Stimulated activated CD8-positive, alpha-beta memory T cell treated with anti-CD3 and anti-CD28 coated beads, Interleukin-7, amount 100 ng/mL, for 48 hours (primary cell): ENCODE measurements at regions not wholly inside any gene's neighbourhood (a gene's known extent, or its start where the extent isn't known, plus 50 kb on each side); places are given as distances from the start of the nearest gene placed in this dataset.

Experiments
- DNase-seq, 2 donors: peaks; one replicate each; pipeline ENCODE4 v3.0.0-alpha.2; 2020; ENCODE audit warnings: low read depth in 1 of 2; ENCODE audit errors: extremely low read depth in 1 of 2

DNA sequence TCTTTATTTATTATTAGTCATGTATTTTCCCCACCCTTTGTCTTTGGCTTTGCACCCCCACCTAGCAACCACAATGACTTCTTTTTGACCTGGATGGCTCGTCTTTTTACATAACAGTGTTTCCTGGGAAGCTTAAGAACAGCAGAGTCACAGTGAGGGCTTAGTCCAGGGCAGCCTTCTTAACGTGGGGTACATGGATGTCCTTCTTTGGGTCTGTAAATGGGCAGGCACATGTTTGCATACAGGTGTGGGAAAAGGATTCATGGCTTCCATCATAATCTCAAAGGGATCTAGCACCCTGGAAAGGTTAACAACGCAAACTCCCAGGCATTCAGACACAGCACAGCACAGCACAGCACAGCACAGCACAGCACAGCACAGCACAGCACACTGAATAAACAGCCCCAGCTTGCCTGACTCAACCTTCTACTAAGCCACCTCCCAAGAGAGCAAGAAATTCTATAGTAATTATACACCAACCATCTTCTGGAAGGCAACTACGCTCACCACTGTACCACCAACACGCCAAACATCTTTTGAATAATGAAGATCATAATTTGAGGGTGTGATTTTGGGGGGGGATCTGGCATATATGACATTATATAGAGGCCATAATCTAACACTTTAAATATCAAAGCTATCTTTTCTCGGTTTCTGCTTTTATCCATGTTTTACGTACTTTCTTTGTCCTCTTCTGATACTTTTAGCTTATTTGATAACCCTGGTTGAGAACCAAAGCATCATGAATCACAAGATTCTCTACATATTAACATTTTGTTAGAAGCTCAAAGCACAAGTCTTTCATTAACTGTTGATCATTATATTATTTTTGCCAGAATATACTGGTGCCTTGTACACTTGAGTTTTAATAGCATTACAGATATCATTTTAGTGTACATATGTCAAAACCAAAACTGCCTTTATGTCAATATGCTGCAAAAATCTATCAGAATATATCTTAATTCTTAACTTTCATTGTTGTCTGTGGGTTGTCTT lies 177.2 kb upstream of the KLF14 start:
- DNase-seq: no peak

DNA sequence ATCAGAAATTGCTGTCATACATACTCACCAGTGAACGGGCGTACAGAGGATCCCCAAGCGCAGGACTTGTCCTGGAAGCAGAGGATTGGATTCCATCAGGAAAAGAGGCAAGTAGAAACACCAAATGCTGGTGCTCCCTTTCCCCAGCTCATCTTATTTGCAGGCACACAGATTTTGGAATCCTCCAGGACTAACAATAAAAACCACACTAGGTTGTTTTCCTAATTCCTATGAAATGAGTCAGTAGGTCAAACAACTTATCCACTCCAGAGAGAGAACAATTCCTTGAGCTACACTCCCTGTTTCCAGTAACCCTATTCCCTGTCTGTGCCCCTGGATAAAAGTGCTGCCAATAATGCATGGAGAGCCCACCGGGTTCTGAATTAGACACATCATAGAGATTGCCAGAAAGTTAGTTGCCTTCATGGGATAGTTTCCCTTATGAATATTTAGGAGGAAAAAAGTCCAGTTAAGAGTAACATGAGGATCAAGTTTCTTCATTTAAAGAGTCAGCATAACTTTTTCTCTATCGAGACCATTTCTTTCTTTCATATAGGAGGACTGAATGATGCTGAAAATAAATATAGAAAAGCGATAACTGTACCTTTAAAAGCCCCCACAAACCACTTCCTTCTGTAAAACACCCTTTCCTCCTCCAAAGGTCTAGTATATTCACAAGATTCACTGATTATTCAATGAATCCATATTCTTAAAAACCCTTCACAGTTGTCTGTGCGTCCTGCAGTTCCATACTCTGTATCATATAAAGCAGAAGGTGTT lies 178.3 kb upstream of the KLF14 start:
- DNase-seq: no peak

DNA sequence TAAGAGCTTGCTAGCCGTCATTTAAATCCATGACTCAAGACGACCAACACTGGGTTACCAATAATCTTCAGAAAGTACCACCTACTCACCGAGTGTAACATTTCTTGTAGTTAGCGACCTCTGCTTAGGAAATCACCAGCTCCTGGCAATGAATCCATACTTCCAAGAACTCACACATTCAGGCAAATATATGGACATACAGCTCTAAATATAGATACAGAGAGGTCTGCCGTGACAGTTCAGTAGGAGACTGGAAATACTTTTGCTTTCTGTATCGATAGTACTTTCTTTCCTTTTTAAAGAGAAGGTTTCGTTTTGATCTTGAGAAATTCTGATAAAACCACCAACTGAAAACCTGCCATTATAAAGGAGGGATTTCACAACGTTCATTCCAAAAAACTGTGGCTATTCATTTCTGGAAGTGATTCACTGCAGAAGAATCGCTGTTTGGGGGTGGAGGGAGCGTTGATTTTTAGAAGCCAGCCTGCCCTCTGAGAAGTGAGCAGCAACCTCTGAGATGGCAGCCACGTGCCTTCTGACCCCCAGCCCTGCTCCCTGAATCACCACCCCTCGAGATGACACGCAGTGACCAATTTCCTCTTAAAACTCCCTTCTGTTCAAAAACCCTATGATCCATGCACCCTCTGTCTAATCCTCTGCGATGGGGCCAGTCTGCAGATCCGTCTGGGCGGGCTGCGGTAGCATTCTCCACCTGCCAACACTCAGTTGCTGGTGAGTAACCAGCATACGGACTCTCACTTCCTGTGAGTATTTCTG lies 179.0 kb upstream of the KLF14 start:
- peak; percentile 72 to 86 for DNase-seq

- DNase-seq: no peak
These were observed 179.9 kb upstream of the KLF14 start for GRCh38 chr7:130913639-130914553.

GRCh38 chr7:130914554-130915294 lies 180.7 kb upstream of the KLF14 start:
- DNase-seq: no peak

DNA sequence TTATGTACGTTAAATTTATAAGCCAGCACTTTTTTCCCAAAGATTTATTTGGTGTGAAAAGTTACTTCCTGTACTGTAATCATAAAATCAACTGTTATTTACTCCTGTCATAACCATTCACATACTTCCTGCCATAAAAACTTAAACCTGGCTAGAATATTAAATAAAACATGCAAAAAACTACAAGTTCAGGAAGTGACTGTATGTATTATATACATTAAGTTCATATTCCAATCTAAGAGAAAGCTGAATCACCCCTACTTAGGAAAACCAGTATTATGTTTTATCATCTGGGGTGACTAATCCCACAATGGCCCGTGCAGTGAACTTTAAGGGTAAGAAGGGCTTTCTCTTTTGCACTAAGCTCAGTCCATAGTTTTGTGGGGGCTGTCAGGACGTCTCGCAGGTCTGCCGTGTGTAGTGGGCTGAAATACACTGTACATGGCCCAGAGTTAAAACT lies 183.7 kb upstream of the KLF14 start:
- no peak for DNase-seq

- peak in 1 of 2 donors; percentile 43 for DNase-seq
These were observed 184.4 kb upstream of the KLF14 start for GRCh38 chr7:130918129-130919052.

GRCh38 chr7:130919316-130920103 lies 185.5 kb upstream of the KLF14 start:
- DNase-seq: no peak

- no peak for DNase-seq
These were observed 186.1 kb upstream of the KLF14 start for GRCh38 chr7:130920122-130920521.

GRCh38 chr7:130921391-130922180 lies 187.6 kb upstream of the KLF14 start:
- no peak for DNase-seq

DNA sequence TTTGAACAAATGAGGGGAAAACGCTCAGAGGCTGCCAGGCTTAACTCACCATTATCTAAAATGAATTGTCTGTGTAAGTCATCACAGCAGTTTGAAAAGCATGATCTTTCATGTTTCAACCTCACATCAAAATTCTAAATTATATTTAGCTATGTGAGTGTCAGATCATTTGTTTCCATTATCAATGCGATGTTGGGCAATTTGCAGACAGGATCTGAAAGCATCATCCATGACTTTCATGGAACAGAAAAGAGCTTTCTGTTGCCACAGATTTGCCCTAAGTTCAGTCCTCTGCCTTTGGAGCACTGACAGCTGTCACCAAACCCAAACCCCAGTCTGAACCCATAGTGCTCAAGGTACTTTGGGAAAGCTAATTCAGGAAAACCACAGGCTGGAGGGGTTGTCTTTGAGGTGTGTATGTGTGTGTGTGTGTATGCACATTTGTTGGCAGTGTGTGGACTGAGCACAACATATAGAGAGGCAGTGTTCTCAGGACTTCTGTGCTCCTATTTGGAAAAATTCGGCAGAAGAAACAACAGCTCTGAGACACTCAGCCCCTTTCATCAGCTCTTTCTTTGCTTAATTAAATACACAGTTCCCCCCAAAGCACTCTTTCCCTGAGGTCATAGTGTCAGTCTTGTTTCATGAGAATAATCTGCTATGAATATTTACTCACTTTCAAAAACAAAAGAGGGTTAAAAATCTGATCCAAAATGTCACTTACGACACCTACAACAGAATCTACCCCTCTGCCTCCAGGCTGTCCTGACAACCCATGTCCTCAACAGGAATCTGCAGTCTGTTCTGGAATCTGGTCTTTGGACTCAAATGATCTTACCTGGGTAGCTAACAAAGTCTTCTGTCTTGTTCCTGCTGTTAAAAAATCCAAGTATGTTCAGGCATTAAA lies 188.5 kb upstream of the KLF14 start:
- DNase-seq: no peak

DNA sequence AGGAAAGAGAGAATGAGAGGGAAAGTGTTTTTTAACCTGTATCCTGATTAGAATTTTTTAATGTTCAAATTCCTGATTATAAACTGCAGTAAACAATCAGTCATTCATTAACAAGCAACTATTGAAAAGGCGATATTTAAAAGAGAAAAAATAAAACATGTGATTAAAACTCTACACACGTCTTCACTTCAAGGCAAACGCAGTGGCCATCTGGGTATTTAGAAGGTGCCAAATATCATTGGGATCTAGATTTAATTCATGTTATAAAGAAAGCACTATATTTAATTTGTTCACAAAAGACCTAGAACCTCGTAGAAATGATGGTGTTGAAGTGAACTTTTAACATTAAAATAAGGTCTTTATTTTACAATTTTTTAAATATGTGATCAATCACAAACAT lies 189.4 kb upstream of the KLF14 start:
- DNase-seq: no peak

DNA sequence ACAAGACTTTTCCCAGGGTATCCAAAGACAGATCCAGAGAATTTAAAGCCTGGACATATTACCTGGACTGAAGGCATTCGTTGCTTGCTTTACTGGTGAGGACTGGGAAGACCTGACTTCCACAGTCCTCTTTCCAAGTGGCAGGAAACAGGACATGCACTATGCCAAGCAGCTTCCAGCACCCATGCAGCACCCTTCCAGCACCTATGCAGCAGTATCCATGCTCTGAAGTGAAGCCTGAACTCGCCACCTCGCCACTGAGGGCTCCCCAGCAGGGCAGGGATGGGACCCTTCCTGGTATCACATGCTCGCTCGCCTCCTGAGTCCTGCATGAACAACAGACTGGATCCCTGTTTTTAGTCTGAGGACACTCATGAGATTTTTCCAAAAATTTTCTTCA lies 189.9 kb upstream of the KLF14 start:
- DNase-seq: no peak

DNA sequence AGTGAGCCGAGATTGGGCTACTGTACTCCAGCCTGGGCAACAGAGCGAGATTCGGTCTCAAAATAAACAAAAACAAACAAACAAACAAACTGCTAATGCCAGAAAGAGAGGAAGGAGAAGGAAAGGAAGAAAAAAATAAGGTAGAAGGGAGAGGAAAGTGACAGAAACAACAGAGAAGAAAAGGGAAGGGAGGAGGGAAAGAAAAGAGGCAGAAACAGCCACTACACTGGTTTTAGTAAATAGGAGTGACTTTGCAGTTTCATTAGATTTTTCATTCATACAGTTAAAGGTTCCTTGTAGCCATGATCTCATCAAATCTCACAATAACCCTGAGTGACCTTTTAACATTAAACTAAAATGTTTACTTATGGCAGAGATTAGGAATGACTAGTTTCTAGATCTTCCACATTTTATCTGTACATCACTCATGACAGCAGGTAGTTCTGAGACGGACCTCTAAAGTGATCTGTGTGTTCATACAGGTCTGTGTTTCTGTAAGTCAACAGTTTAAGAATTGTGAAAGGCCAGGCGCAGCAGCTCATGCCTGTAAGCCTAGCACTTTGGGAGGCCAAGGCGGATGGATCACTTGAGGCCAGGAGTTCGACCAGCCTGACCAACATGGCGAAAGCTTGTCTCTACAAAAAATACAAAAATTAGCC lies 191.3 kb upstream of the KLF14 start:
- no peak for DNase-seq
